Right lobe of liver (tissue), 6 donors: ENCODE measurements at regions not wholly inside any gene's neighbourhood (a gene's known extent, or its start where the extent isn't known, plus 50 kb on each side); places are given as distances from the start of the nearest gene placed in this dataset.

Experiments
- ATAC-seq, 4 donors: fragments of 200-7000 bp; cut with Tn5 transposase; one replicate each; pipeline ENCODE4 v1.9.1; 2020; ENCODE audit warnings: mild to moderate bottlenecking in 4 of 4, moderate library complexity in 4 of 4
- DNase-seq, 3 donors: peaks; one replicate each; pipeline ENCODE4 v3.0.0-alpha.2; 2020
- H3K27ac ChIP-seq, 3 donors: fragments of 200-600 bp; one replicate each; pipeline ENCODE4 v1.8.0; 2022
- H3K27me3 ChIP-seq, 2 donors: fragments of 200-600 bp; one replicate each; pipeline ENCODE4 v1.8.0; 2022
- H3K36me3 ChIP-seq, 4 donors: fragments of 200-600 bp; sonication (generic) in 1 of 4; one replicate each; pipeline versions ENCODE4 v1.5.1 to v1.8.0; 2017 to 2022; ENCODE audit warnings: control low read depth in 1 of 4
- H3K4me1 ChIP-seq, 4 donors: fragments of 200-600 bp; sonication (generic) in 1 of 4; one replicate each; pipeline versions ENCODE4 v1.5.1 to v1.8.0; 2017 to 2022; ENCODE audit warnings: control low read depth in 1 of 4
- H3K4me3 ChIP-seq, 3 donors: fragments of 200-600 bp; one replicate each; pipeline ENCODE4 v1.8.0; 2022
- H3K9me3 ChIP-seq, 4 donors: fragments of 200-600 bp; sonication (generic) in 1 of 4; one replicate each; pipeline versions ENCODE4 v1.5.1 to v1.8.0; 2017 to 2022; ENCODE audit warnings: control low read depth in 1 of 4
- CTCF ChIP-seq, 4 donors: fragments of 200-600 bp in 3 of 4; fragments of 450-650 bp in 1 of 4; IDR thresholded peaks; one replicate each; pipeline versions ENCODE4 v1.5.1 to v1.8.0; 2016 to 2022; ENCODE audit warnings: antibody characterized with exemption in 4 of 4, mild to moderate bottlenecking in 2 of 4
- POLR2A ChIP-seq: fragments of 450-650 bp; IDR thresholded peaks from one replicate; pipeline ENCODE4 v1.6.1; 2017; ENCODE audit warnings: antibody characterized with exemption, mild to moderate bottlenecking
- WGBS: methylation state at CpG from one replicate; pipeline ENCODE4 v1.1.6; 2018; ENCODE audit warnings: low coverage, low lambda C conversion rate; ENCODE audit not compliant: insufficient coverage; ENCODE audit errors: missing lambda C conversion rate; 5-methylcytosine and 5-hydroxymethylcytosine counted together
- intact Hi-C, 2 donors: fragments of 100-400 bp; cut with DNase I; formaldehyde crosslinking; loops; one replicate each; pipeline versions ENCODE4 v1.11.2 to v1.14.1; 2022
- donor health status: DM: no; HTN: yes; CAD: no.
- donor health status: DM: no; HTN: no; CAD: no.
- donor health status: DM: no; HTN: no; CAD: no.
- donor health status: DM: no; HTN: yes; CAD: no.
- donor health status: DM: no; HTN: yes; CAD: no.

- H3K27ac ChIP-seq = no peak overlapping the region
- no peak overlapping the region for H3K4me3 ChIP-seq
- DNase-seq (no peak), ATAC-seq (no peak)
- intact Hi-C loops = no loop called here
- WGBS = 61% methylated on average over 5 of the region's 5 CpGs
- no peak for TF ChIP-seq POLR2A
- TF ChIP-seq CTCF (IDR thresholded peaks at IDR 0.05) = no peak
- no peaks in the 10 kb centered on the region for H3K9me3 ChIP-seq
- H3K27me3 ChIP-seq = no peaks in the 10 kb centered on the region
- H3K4me1 ChIP-seq = no peaks in the 10 kb centered on the region
- no peaks in the 10 kb centered on the region for H3K36me3 ChIP-seq
These were observed 74.6 kb upstream of the PARP11 start for GRCh38 chr12:3947781-3948180.

- Histone ChIP-seq H3K4me1 (no peaks in the 10 kb centered on the region), H3K36me3 (no peaks in the 10 kb centered on the region), H3K9me3 (no peaks in the 10 kb centered on the region), H3K27ac (no peak overlapping the region), H3K27me3 (no peaks in the 10 kb centered on the region), H3K4me3 (no peak overlapping the region)
- DNase-seq (no peak), ATAC-seq (no peak)
- TF ChIP-seq CTCF (IDR thresholded peaks at IDR 0.05) (no peak), POLR2A (no peak)
- WGBS = 74% methylated on average over 3 of the region's 3 CpGs
- intact Hi-C loops = no loop called here
These were observed 72.5 kb upstream of the PARP11 start for GRCh38 chr12:3945671-3946070.

- DNase-seq (no peak), ATAC-seq (no peak)
- WGBS = no CpG with 5 or more reads among the region's 1 CpG
- Histone ChIP-seq H3K4me1 (no peaks in the 10 kb centered on the region), H3K4me3 (no peak overlapping the region), H3K27me3 (no peaks in the 10 kb centered on the region), H3K9me3 (no peaks in the 10 kb centered on the region), H3K36me3 (no peaks in the 10 kb centered on the region), H3K27ac (no peak overlapping the region)
- TF ChIP-seq POLR2A (no peak), CTCF (IDR thresholded peaks at IDR 0.05) (no peak)
- intact Hi-C loops = no loop called here
These were observed 71.4 kb upstream of the PARP11 start for GRCh38 chr12:3944620-3945019.

GRCh38 chr12:3938042-3938544 lies 64.9 kb upstream of the PARP11 start:
- DNase-seq = no peak
- Histone ChIP-seq H3K4me3 (no peak overlapping the region), H3K4me1 (no peaks in the 10 kb centered on the region), H3K9me3 (no peaks in the 10 kb centered on the region), H3K36me3 (no peaks in the 10 kb centered on the region), H3K27me3 (no peaks in the 10 kb centered on the region), H3K27ac (no peak overlapping the region)
- intact Hi-C loops = no loop called here
- TF ChIP-seq CTCF (IDR thresholded peaks at IDR 0.05) (no peak), POLR2A (no peak)
- ATAC-seq = peak in 1 of 4 donors; percentile 22
- WGBS = 56% methylated on average over 3 of the region's 3 CpGs

GRCh38 chr12:3935078-3935477 lies 61.9 kb upstream of the PARP11 start:
- Histone ChIP-seq H3K27me3 (no peaks in the 10 kb centered on the region), H3K27ac (no peak overlapping the region), H3K36me3 (no peaks in the 10 kb centered on the region), H3K4me3 (no peak overlapping the region), H3K9me3 (no peaks in the 10 kb centered on the region), H3K4me1 (no peaks in the 10 kb centered on the region)
- no peak for DNase-seq
- intact Hi-C loops = no loop called here
- ATAC-seq = no peak
- 59% methylated on average over 5 of the region's 5 CpGs for WGBS
- no peak for TF ChIP-seq POLR2A
- no peak for TF ChIP-seq CTCF (IDR thresholded peaks at IDR 0.05)
